ENCODE measurements at regions not wholly inside any gene's neighbourhood (a gene's known extent, or its start where the extent isn't known, plus 50 kb on each side); places are given as distances from the start of the nearest gene placed in this dataset.

DNA sequence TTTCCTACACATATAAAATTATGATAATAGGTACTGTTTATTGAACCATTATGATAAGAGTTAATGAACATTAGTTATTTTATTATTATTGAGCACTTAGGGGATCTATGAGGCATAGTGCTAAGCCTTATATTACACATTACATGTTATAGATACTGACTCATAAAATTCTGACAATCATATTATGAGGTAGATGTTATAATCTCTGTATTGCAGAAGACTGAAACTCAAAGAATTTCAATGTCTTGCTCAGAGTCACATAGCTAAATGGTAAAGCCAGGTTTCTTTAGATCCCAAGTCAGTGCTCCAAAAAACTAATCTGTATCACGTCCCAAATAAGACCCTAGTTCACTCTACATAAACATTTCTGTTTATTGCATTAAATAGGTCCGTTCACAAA, 207.2 kb upstream of the CNKSR2 start:
- TF ChIP-seq CTCF (IDR thresholded peaks at IDR 0.05; ENCODE audit: low read depth, low read length) = no peak
- H3K4me3 ChIP-seq (ENCODE audit: low read depth, low read length) = no peak overlapping the region
- in situ Hi-C loops (cut with HindIII; ENCODE audit: low sequenced_read_pairs) = no loop called here
- DNase-seq (ENCODE audit: low read depth, low spot score) = no peak

DNA sequence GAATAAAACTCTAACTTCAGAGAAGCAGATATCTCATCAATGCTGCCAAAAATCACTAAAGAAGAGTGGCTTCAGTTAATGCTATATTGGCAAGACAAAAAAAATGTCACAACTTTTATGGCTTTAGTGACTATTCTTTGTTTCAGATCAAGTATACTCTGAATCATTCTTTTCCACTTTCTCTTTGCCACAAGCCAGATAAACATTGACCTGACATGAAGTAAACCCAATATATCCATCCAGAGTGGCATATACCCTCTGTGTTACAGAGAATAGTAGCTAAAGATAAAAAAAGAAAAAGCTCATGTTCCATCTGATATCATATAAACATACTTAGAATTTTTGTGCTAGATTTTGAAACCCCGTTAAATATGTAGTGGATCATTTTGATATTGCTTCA, 206.7 kb upstream of the CNKSR2 start:
- in situ Hi-C loops (cut with HindIII; ENCODE audit: low sequenced_read_pairs) = no loop called here
- DNase-seq (ENCODE audit: low read depth, low spot score) = no peak
- TF ChIP-seq CTCF (IDR thresholded peaks at IDR 0.05; ENCODE audit: low read depth, low read length) = no peak
- no peak overlapping the region for H3K4me3 ChIP-seq (ENCODE audit: low read depth, low read length)

DNA sequence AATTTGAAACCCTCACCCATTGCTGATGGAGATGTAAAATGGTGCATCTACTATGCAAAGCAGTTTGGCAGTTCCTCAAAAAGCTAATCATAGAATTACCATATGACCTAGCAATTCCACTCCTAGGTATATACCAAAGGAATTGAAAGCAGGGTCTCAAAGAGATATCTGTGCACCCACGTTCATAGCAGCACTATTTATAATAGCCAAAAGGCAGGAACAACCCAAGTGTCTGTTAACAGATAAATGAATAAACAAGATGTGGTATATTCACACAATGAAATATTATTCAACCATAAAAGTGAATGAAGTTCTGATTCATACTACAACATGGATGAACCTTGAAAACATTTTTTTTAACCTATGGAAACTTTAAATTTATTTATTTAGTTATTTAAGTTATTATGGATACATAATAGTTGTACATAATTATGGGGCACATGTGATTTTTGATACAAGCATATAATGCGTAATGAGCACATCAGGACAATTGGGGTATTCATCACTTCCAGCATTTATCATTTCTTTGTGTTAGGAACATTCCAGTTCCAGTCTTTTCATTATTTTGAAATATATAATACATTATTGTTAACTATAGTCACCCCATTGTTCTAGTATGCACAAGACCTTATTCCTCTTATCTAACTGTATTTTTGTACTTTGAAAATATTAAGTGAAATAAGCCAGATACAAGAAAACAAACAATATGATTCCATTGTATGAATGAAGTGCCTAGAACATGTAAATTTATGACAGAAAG, 205.6 kb upstream of the CNKSR2 start:
- DNase-seq (ENCODE audit: low read depth, low spot score) = no peak
- no peak overlapping the region for H3K4me3 ChIP-seq (ENCODE audit: low read depth, low read length)
- TF ChIP-seq CTCF (IDR thresholded peaks at IDR 0.05; ENCODE audit: low read depth, low read length) = no peak
- in situ Hi-C loops (cut with HindIII; ENCODE audit: low sequenced_read_pairs) = no loop called here

GRCh38 chrX:21171181-21171580, 203.0 kb upstream of the CNKSR2 start:
- no peak overlapping the region for H3K4me3 ChIP-seq (ENCODE audit: low read depth, low read length)
- in situ Hi-C loops (cut with HindIII; ENCODE audit: low sequenced_read_pairs) = no loop called here
- no peak for TF ChIP-seq CTCF (IDR thresholded peaks at IDR 0.05; ENCODE audit: low read depth, low read length)
- DNase-seq (ENCODE audit: low read depth, low spot score) = no peak

- no peak overlapping the region for H3K4me3 ChIP-seq (ENCODE audit: low read depth, low read length)
- in situ Hi-C loops (cut with HindIII; ENCODE audit: low sequenced_read_pairs) = no loop called here
- no peak for TF ChIP-seq CTCF (IDR thresholded peaks at IDR 0.05; ENCODE audit: low read depth, low read length)
- no peak for DNase-seq (ENCODE audit: low read depth, low spot score)
Observed at GRCh38 chrX:21174439-21174838, 199.8 kb upstream of the CNKSR2 start.

- H3K4me3 ChIP-seq (ENCODE audit: low read depth, low read length) = no peak overlapping the region
- no peak for TF ChIP-seq CTCF (IDR thresholded peaks at IDR 0.05; ENCODE audit: low read depth, low read length)
- DNase-seq (ENCODE audit: low read depth, low spot score) = peak; percentile 22
- in situ Hi-C loops (cut with HindIII; ENCODE audit: low sequenced_read_pairs) = no loop called here
Observed at GRCh38 chrX:21176921-21177571, 197.2 kb upstream of the CNKSR2 start.
